Adrenal gland (tissue), 9 donors: ENCODE measurements at regions not wholly inside any gene's neighbourhood (a gene's known extent, or its start where the extent isn't known, plus 50 kb on each side); places are given as distances from the start of the nearest gene placed in this dataset.

Source experiments
- DNase-seq, 7 donors: peaks; one replicate each; pipeline ENCODE4 v3.0.0-alpha.2; 2019 to 2020
- H3K27ac ChIP-seq, 5 donors: fragments of 200-600 bp; sonication (generic) in 4 of 5; 1 replicate in 3 of 5; 2 replicates in 2 of 5; pipeline versions ENCODE4 v1.5.1 to v1.8.0; 2016 to 2020; ENCODE audit warnings: mild to moderate bottlenecking in 1 of 5
- H3K27me3 ChIP-seq: fragments of 200-600 bp; 2 replicates; pipeline ENCODE4 v1.8.0; 2021
- H3K36me3 ChIP-seq, 2 donors: fragments of 200-600 bp; replicated peaks in 1 of 2; 1 replicate in 1 of 2; 2 replicates in 1 of 2; pipeline versions ENCODE4 v1.5.1 to v1.8.0; 2018 to 2022
- H3K4me1 ChIP-seq, 2 donors: fragments of 200-600 bp; replicated peaks in 1 of 2; 1 replicate in 1 of 2; 2 replicates in 1 of 2; pipeline versions ENCODE4 v1.5.1 to v1.8.0; 2018 to 2021
- H3K4me3 ChIP-seq, 4 donors: fragments of 200-600 bp; sonication (generic) in 3 of 4; one replicate each; pipeline ENCODE4 v1.5.1; 2016 to 2018
- H3K9me3 ChIP-seq, 3 donors: fragments of 200-600 bp; sonication (generic) in 1 of 3; replicated peaks in 1 of 3; 1 replicate in 2 of 3; 2 replicates in 1 of 3; pipeline versions ENCODE4 v1.5.1 to v1.8.0; 2016 to 2021
- POLR2A ChIP-seq, 2 donors: fragments of 450-650 bp; IDR thresholded peaks; one replicate each; pipeline ENCODE4 v1.6.1; 2017; ENCODE audit warnings: antibody characterized with exemption in 2 of 2, mild to moderate bottlenecking in 2 of 2, moderate library complexity in 1 of 2
- WGBS, 4 donors: extraction: QIAGEN DNeasy Blood & Tissue Kit in 2 of 4; methylation state at CpG; one replicate each; pipeline versions ENCODE4 v1.1.5 to v1.1.7; 2013 to 2017; 5-methylcytosine and 5-hydroxymethylcytosine counted together
- intact Hi-C, 2 donors: fragments of 100-400 bp; cut with DNase I; formaldehyde crosslinking; loops; one replicate each; pipeline versions ENCODE4 v1.14.1 to v1.15.0; 2022 to 2023
- TF ChIP-seq, protein P1 (sequence below), 6 experiments: fragments of 450-650 bp in 4 of 6; fragments of 200-600 bp in 2 of 6; sonication (generic) in 1 of 6; IDR thresholded peaks; 1 replicate in 5 of 6; 2 replicates in 1 of 6; pipeline versions ENCODE4 v1.5.1 to v1.8.0; 2016 to 2021; ENCODE audit warnings: antibody characterized with exemption in 6 of 6, mild to moderate bottlenecking in 2 of 6, moderate library complexity in 1 of 6
- donor health status: healthy with polysubstance abuse.
- donor health status: Bipolar disorder and iron deficiency.
- donor health status: DM: yes; HTN: yes; CAD: no.
- donor health status: DM: no; HTN: no; CAD: no.
- donor health status: DM: no; HTN: no; CAD: no.

DNA sequence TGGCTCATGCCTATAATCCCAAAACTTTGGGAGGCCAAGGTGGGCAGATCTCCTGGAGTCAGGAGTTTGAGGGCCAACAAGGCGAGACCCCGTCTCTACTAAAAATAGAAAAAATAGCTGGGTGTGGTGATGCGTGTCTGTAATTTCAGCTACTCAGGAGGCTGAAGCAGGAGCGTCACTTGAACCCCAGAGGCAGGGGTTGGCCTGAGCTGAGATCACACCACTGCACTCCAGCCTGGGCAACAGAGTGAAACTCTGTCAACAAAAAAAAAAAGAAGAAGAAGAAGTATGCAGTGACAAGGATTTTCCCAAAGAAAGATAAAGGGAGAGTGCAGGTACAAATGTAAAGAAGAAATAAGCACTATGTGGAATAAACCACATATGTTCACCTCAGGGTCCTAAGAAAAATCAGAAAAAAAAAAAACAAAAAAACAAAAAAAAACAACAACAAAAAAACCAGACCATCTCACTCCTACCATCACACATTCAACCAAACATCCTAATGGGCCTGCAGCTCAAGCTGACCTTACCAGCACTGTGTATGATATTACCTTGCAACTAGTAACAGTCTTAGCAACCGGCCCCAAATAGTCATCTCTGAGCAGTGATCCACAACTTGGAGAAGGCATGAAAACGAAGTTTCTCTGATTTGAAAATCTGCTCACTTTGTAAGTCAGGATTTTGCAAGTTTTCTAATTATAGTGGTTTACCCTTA, 296.7 kb upstream of the PROK2 start:
- no peaks in the 10 kb centered on the region for H3K9me3 ChIP-seq
- intact Hi-C loops: no loop called here
- H3K27ac ChIP-seq: no peak overlapping the region
- H3K36me3 ChIP-seq: no peaks in the 10 kb centered on the region
- H3K4me3 ChIP-seq: no peak overlapping the region
- no peak for DNase-seq
- TF ChIP-seq, protein P1, sequence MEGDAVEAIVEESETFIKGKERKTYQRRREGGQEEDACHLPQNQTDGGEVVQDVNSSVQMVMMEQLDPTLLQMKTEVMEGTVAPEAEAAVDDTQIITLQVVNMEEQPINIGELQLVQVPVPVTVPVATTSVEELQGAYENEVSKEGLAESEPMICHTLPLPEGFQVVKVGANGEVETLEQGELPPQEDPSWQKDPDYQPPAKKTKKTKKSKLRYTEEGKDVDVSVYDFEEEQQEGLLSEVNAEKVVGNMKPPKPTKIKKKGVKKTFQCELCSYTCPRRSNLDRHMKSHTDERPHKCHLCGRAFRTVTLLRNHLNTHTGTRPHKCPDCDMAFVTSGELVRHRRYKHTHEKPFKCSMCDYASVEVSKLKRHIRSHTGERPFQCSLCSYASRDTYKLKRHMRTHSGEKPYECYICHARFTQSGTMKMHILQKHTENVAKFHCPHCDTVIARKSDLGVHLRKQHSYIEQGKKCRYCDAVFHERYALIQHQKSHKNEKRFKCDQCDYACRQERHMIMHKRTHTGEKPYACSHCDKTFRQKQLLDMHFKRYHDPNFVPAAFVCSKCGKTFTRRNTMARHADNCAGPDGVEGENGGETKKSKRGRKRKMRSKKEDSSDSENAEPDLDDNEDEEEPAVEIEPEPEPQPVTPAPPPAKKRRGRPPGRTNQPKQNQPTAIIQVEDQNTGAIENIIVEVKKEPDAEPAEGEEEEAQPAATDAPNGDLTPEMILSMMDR (IDR thresholded peaks at IDR 0.05): no peak
- no peak for TF ChIP-seq POLR2A (IDR thresholded peaks at IDR 0.05)
- H3K4me1 ChIP-seq: peaks cover 0 to 12% of the 10 kb centered on the region in 2 donors
- 84 to 90% (median 88%) methylated on average over 6 of the region's 6 CpGs for WGBS, 4 donors
- H3K27me3 ChIP-seq: no peaks in the 10 kb centered on the region

DNA sequence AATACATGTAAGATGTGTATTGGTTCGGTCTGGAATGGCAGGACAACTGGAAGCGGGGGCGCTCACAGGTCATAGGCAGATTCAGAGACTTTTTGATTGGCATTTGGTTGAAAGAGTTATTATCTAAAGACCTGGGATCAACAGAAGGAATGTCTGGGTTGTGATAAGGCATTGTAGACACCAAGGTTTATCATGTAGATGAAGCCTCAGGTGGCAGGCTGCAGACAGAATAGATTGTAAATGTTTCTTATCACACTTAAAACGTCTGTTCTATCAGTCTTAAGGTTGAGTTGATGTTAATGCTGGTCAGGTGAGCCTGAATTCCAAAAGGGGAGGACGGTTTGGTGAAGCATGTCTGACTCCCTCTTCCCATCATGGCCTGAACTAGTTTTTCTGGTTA, 295.9 kb upstream of the PROK2 start:
- Histone ChIP-seq H3K27me3 (no peaks in the 10 kb centered on the region), H3K4me1 (peaks cover 0 to 12% of the 10 kb centered on the region in 2 donors), H3K9me3 (no peaks in the 10 kb centered on the region), H3K4me3 (no peak overlapping the region), H3K36me3 (no peaks in the 10 kb centered on the region), H3K27ac (no peak overlapping the region)
- TF ChIP-seq, protein P1 (IDR thresholded peaks at IDR 0.05): no peak
- TF ChIP-seq POLR2A (IDR thresholded peaks at IDR 0.05): no peak
- no peak for DNase-seq
- WGBS, 4 donors: 85 to 91% (median 89%) methylated on average over 5 of the region's 5 CpGs
- intact Hi-C loops: no loop called here

GRCh38 chr3:72080095-72080494, 295.1 kb upstream of the PROK2 start:
- intact Hi-C loops: no loop called here
- no peaks in the 10 kb centered on the region for H3K27me3 ChIP-seq
- H3K4me1 ChIP-seq: peaks cover 0 to 12% of the 10 kb centered on the region in 2 donors
- H3K36me3 ChIP-seq: no peaks in the 10 kb centered on the region
- no peak for DNase-seq
- WGBS, 4 donors: 75 to 86% (median 78%) methylated on average over 3 of the region's 3 CpGs
- no peak for TF ChIP-seq POLR2A (IDR thresholded peaks at IDR 0.05)
- TF ChIP-seq, protein P1 (IDR thresholded peaks at IDR 0.05): no peak
- H3K27ac ChIP-seq: no peak overlapping the region
- no peak overlapping the region for H3K4me3 ChIP-seq
- H3K9me3 ChIP-seq: peaks cover 0 to 4% (median 0%) of the 10 kb centered on the region in 3 donors

DNA sequence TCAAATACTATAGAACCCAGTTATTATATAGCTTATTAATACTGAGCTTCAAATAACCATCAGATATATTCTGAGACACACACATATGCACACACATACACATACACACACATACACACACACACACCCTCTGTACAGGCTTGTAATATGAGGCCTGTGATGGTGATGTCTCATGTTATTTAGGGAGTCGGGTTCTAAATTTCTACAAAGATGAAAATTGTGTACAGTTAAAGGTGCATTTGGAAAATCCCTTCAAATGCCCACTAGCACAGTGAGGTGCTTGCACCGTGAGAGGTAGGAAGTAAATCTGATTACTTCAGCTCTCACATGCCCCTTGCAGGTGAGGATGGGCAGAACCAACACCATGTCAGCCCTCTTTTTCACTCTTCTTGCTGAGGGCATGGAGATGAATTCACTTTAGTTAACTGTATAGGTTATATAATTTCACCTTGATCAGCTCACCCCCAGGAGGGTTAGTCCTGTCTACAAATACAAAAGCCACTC, 294.5 kb upstream of the PROK2 start:
- H3K27ac ChIP-seq: no peak overlapping the region
- H3K27me3 ChIP-seq: no peaks in the 10 kb centered on the region
- no peak overlapping the region for H3K4me3 ChIP-seq
- H3K9me3 ChIP-seq: peaks cover 0 to 4% (median 0%) of the 10 kb centered on the region in 3 donors
- peaks cover 0 to 12% of the 10 kb centered on the region in 2 donors for H3K4me1 ChIP-seq
- intact Hi-C loops: no loop called here
- H3K36me3 ChIP-seq: no peaks in the 10 kb centered on the region
- TF ChIP-seq POLR2A (IDR thresholded peaks at IDR 0.05): no peak
- TF ChIP-seq, protein P1 (IDR thresholded peaks at IDR 0.05): no peak
- WGBS, 4 donors: 80 to 94% (median 92%) methylated on average over 2 of the region's 2 CpGs
- no peak for DNase-seq
